WERI-Rb-1 (cell line): ENCODE measurements at regions not wholly inside any gene's neighbourhood (a gene's known extent, or its start where the extent isn't known, plus 50 kb on each side); places are given as distances from the start of the nearest gene placed in this dataset.
"Not testable (repeated sequence)": the region's sequence is repeated elsewhere in the genome, so short reads cannot be mapped to it uniquely, and the experiment has no call there.

Source experiments
- DNase-seq: peaks from one replicate; pipeline ENCODE4 v3.0.0-alpha.2; 2020
- H3K27ac ChIP-seq: fragments of 250-450 bp; sonication (Bioruptor Pico); 2 replicates; pipeline ENCODE4 v1.5.1; 2020; ENCODE audit warnings: mild to moderate bottlenecking, moderate library complexity
- H3K27me3 ChIP-seq: fragments of 250-450 bp; sonication (Bioruptor Pico); 2 replicates; pipeline ENCODE4 v1.5.1; 2021; ENCODE audit warnings: mild to moderate bottlenecking, low read depth, moderate library complexity; ENCODE audit not compliant: insufficient read depth, severe bottlenecking
- H3K36me3 ChIP-seq: fragments of 250-450 bp; sonication (Bioruptor Pico); 2 replicates; pipeline ENCODE4 v1.5.1; 2020; ENCODE audit warnings: mild to moderate bottlenecking, moderate library complexity
- H3K4me3 ChIP-seq: 2 replicates; pipeline ENCODE4 v1.5.1; 2011; ENCODE audit warnings: low read depth, mild to moderate bottlenecking, control low read depth, low read length
- H3K9me3 ChIP-seq: fragments of 250-450 bp; sonication (Bioruptor Pico); 2 replicates; pipeline ENCODE4 v1.5.1; 2021; ENCODE audit warnings: mild to moderate bottlenecking, moderate library complexity; ENCODE audit not compliant: severe bottlenecking
- TF ChIP-seq, protein P1 (sequence below): IDR thresholded peaks from 2 replicates; pipeline ENCODE4 v1.5.1; 2011; ENCODE audit warnings: low read depth, mild to moderate bottlenecking, control low read depth, inconsistent platforms, low read length

DNA sequence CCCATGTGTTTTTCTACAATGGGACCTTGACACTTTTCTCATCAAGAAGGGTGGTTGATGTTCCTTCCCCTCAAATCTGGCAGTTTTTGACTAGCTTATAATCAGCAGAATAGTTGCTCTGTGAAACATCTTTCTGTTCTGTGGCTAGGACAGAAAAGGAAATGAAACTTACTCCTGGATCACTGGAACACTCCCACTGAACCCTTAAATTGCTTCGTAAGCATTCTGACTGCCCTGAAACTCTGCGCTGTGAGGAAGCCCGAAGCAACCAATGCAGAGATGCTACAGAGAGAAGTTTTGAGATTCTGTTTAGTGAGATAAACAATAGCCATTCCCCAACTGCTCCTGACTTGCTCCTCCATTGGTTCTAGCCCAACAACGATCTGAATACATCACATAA lies 602.2 kb downstream of the CENPC start:
- H3K9me3 ChIP-seq, result no peaks in the 10 kb centered on the region
- no peak overlapping the region for H3K27ac ChIP-seq
- no peak overlapping the region for H3K4me3 ChIP-seq
- TF ChIP-seq, protein P1, sequence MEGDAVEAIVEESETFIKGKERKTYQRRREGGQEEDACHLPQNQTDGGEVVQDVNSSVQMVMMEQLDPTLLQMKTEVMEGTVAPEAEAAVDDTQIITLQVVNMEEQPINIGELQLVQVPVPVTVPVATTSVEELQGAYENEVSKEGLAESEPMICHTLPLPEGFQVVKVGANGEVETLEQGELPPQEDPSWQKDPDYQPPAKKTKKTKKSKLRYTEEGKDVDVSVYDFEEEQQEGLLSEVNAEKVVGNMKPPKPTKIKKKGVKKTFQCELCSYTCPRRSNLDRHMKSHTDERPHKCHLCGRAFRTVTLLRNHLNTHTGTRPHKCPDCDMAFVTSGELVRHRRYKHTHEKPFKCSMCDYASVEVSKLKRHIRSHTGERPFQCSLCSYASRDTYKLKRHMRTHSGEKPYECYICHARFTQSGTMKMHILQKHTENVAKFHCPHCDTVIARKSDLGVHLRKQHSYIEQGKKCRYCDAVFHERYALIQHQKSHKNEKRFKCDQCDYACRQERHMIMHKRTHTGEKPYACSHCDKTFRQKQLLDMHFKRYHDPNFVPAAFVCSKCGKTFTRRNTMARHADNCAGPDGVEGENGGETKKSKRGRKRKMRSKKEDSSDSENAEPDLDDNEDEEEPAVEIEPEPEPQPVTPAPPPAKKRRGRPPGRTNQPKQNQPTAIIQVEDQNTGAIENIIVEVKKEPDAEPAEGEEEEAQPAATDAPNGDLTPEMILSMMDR, result no peak
- H3K36me3 ChIP-seq, result no peaks in the 10 kb centered on the region
- H3K27me3 ChIP-seq, result no peaks in the 10 kb centered on the region
- no peak for DNase-seq

DNA sequence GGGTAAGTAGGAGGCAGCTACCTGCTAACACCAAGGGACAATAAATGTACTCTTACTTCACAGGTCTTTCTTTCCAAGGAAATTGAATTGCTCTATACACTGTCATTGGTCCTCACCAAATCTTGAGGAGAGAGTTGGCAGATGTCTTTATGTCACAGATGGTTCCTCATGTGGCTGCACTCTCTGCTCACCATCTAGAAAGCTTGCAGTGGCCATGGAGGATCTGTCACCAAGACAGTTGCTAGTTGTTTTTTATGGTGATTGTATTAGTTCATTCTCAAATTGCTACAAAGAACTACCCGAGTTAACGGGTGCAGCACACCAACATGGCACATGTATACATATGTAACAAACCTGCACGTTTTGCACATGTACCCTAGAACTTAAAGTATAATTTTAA lies 613.3 kb downstream of the CENPC start:
- H3K9me3 ChIP-seq, H3K27ac ChIP-seq, DNase-seq, H3K4me3 ChIP-seq, H3K36me3 ChIP-seq, H3K27me3 ChIP-seq: not testable (repeated sequence)

DNA sequence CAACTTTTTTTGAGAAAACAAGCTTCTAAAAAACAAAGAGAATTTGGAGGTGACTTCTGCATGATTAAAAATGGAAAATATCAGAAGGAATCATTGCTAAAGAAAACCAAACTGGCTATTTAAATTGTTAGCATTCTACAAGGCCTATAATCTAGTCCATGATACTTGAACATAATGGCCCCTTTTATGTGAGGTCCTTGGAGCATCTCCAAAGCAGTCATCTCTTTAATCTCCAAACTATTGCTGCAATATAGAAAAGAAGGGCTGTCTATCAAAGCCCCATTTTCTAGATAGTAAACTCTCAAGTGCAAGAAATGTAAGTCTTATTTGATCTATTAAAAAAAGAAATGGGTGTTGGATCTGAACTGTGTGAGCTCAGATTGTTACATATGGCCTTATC lies 615.1 kb downstream of the CENPC start:
- DNase-seq, result no peak
- TF ChIP-seq, protein P1, result no peak
- Histone ChIP-seq H3K4me3 (no peak overlapping the region), H3K36me3 (no peaks in the 10 kb centered on the region), H3K27me3 (no peaks in the 10 kb centered on the region), H3K9me3 (no peaks in the 10 kb centered on the region), H3K27ac (no peak overlapping the region)

DNA sequence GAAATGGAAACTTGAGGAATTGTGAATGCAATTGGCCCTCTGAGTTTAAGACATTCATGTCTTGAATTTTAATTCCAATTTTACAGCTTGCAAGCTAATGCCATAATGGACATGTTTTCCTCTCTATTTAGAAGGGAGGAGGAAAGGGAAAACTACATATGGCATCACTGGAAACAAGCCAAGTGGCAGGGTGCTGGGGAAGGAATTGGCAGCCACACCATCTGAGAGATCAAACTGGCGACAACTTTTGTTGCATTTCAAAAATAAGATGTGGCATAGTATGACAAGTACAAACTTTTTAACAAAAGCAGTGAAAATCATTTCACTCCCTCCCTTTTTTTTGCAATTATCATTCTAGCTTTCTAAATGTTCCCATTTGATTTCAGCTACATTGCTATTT lies 615.6 kb downstream of the CENPC start:
- TF ChIP-seq, protein P1, result no peak
- H3K36me3 ChIP-seq, result no peaks in the 10 kb centered on the region
- no peak for DNase-seq

DNA sequence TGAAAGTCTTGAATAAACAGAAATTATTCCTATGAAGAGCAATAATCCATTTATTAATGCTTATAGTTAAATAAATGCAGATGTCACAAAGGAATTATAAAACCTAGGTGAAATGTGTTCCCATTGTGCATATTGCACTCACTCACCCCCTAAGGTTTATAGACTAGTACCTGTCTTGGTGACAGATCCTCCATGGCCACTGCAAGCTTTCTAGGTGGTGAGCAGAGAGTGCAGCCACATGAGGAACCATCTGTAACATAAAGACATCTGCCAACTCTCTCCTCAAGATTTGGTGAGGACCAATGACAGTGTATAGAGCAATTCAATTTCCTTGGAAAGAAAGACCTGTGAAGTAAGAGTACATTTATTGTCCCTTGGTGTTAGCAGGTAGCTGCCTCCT lies 616.4 kb downstream of the CENPC start:
- DNase-seq, H3K4me3 ChIP-seq, H3K27ac ChIP-seq, H3K9me3 ChIP-seq, H3K36me3 ChIP-seq, H3K27me3 ChIP-seq: not testable (repeated sequence)

More for the DNA sequence above, 615.6 kb downstream of the CENPC start:
- Histone ChIP-seq H3K27ac (no peak overlapping the region), H3K27me3 (no peaks in the 10 kb centered on the region), H3K9me3 (no peaks in the 10 kb centered on the region), H3K4me3 (no peak overlapping the region)

DNA sequence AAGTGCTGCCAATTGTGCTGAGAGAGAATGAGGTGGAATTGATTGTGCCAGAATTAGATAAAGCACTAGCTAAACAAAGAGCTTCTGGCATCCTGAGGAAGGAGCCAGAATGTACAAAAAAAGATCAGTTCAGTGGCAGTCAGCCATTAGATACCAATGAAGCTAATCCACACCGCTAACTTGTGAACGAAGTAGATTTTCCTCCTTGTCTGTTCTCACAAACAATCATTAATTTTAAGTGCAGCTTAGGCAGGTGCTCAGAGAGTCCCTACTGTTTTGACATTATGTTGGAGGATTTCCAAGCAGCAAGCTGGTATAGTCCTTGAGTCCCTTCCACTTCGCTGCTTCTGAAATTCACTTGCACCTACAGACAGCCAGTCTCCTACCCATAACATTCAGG lies 617.4 kb downstream of the CENPC start:
- no peaks in the 10 kb centered on the region for H3K36me3 ChIP-seq
- H3K4me3 ChIP-seq, result no peak overlapping the region
- no peak overlapping the region for H3K27ac ChIP-seq
- TF ChIP-seq, protein P1, result no peak
- H3K9me3 ChIP-seq, result no peaks in the 10 kb centered on the region
- DNase-seq, result peak; percentile 37
- H3K27me3 ChIP-seq, result no peaks in the 10 kb centered on the region

DNA sequence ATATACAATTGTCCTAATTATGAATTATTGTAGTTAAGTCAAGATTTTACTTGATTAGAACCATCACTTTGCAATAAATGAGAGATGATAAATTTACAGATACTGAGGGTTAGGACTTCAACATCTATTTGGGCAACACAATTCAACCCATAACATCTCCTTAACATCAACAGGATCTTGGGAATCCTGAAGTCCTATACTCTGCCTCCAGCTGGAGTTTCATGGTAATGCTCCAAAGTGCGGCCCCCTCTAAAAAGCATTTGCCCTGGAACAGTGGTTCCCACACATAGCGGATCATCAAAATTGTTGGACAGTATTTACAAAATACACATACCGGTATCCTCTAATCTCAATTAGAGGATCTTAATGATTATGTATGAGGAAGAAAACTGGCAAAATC lies 618.6 kb downstream of the CENPC start:
- no peaks in the 10 kb centered on the region for H3K36me3 ChIP-seq
- H3K27me3 ChIP-seq, result no peaks in the 10 kb centered on the region
- H3K9me3 ChIP-seq, result no peaks in the 10 kb centered on the region
- no peak overlapping the region for H3K27ac ChIP-seq
- no peak for DNase-seq
- TF ChIP-seq, protein P1, result no peak
- no peak overlapping the region for H3K4me3 ChIP-seq
